ENCODE measurements at regions not wholly inside any gene's neighbourhood (a gene's known extent, or its start where the extent isn't known, plus 50 kb on each side); places are given as distances from the start of the nearest gene placed in this dataset.
"Not testable (repeated sequence)": the region's sequence is repeated elsewhere in the genome, so short reads cannot be mapped to it uniquely, and the experiment has no call there.

DNA sequence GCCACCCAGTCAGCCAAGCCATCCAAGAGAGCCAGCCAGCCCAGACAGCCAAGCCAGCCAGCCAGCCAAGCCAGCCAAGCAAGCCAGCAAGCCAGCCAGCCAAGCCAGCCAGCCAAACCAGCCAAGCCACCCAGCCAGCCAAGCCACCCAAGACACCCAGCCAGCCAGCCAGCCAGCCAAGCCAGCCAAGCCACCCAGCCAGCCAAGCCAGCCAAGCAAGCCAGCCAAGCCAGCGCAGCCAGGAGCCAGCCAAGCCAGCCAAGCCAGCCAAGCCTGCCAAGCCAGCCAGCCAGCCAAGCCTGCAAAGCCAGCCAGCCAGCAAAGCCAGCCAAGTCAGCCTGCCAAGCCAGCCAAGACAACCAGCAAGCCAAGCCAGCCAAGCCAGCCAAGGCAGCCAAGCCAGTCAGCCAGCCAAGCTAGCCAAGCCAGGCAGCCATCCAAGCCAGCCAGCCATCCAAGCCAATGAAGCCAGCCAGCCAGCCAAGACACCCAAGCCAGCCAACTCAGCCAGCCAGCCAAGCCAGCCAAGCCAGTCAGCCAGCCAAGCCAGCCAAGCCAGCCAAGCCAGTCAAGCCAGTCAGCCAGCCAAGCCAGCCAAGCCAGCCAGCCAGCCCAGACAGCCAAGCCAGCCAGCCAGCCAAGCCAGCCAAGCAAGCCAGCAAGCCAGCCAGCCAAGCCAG, 332.2 kb upstream of the PLGLB2 start:
- TF ChIP-seq, protein P1, sequence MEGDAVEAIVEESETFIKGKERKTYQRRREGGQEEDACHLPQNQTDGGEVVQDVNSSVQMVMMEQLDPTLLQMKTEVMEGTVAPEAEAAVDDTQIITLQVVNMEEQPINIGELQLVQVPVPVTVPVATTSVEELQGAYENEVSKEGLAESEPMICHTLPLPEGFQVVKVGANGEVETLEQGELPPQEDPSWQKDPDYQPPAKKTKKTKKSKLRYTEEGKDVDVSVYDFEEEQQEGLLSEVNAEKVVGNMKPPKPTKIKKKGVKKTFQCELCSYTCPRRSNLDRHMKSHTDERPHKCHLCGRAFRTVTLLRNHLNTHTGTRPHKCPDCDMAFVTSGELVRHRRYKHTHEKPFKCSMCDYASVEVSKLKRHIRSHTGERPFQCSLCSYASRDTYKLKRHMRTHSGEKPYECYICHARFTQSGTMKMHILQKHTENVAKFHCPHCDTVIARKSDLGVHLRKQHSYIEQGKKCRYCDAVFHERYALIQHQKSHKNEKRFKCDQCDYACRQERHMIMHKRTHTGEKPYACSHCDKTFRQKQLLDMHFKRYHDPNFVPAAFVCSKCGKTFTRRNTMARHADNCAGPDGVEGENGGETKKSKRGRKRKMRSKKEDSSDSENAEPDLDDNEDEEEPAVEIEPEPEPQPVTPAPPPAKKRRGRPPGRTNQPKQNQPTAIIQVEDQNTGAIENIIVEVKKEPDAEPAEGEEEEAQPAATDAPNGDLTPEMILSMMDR (IDR thresholded peaks at IDR 0.05; ENCODE audit: insufficient read depth, low read length), result not testable (repeated sequence)
- not testable (repeated sequence) for TF ChIP-seq GABPA (IDR thresholded peaks at IDR 0.05; ENCODE audit: low read depth); POLR2AphosphoS5 (IDR thresholded peaks at IDR 0.05; ENCODE audit: low read depth); SPI1 (IDR thresholded peaks at IDR 0.05; ENCODE audit: borderline replicate concordance, low read depth)
- TF ChIP-seq, protein P2, sequence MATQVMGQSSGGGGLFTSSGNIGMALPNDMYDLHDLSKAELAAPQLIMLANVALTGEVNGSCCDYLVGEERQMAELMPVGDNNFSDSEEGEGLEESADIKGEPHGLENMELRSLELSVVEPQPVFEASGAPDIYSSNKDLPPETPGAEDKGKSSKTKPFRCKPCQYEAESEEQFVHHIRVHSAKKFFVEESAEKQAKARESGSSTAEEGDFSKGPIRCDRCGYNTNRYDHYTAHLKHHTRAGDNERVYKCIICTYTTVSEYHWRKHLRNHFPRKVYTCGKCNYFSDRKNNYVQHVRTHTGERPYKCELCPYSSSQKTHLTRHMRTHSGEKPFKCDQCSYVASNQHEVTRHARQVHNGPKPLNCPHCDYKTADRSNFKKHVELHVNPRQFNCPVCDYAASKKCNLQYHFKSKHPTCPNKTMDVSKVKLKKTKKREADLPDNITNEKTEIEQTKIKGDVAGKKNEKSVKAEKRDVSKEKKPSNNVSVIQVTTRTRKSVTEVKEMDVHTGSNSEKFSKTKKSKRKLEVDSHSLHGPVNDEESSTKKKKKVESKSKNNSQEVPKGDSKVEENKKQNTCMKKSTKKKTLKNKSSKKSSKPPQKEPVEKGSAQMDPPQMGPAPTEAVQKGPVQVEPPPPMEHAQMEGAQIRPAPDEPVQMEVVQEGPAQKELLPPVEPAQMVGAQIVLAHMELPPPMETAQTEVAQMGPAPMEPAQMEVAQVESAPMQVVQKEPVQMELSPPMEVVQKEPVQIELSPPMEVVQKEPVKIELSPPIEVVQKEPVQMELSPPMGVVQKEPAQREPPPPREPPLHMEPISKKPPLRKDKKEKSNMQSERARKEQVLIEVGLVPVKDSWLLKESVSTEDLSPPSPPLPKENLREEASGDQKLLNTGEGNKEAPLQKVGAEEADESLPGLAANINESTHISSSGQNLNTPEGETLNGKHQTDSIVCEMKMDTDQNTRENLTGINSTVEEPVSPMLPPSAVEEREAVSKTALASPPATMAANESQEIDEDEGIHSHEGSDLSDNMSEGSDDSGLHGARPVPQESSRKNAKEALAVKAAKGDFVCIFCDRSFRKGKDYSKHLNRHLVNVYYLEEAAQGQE (IDR thresholded peaks at IDR 0.05; ENCODE audit: insufficient replicate concordance, low read depth), result not testable (repeated sequence)
